ENCODE measurements at regions not wholly inside any gene's neighbourhood (a gene's known extent, or its start where the extent isn't known, plus 50 kb on each side); places are given as distances from the start of the nearest gene placed in this dataset.

- Histone ChIP-seq H3K9ac (ENCODE audit: low read depth in 1 of 2, low read length in 2 of 2) (no peak overlapping the region), H3K4me3 (ENCODE audit: low read depth in 1 of 2, low read length in 2 of 2) (no peak overlapping the region), H3K36me3 (ENCODE audit: control insufficient read depth in 1 of 2, insufficient read depth in 2 of 2, low read length in 2 of 2) (no peaks in the 10 kb centered on the region), H3K27me3 (ENCODE audit: control insufficient read depth in 1 of 2, insufficient read depth in 2 of 2, low read length in 2 of 2) (no peaks in the 10 kb centered on the region), H3K4me1 (ENCODE audit: control insufficient read depth in 1 of 2, insufficient read depth in 2 of 2, low read length in 2 of 2) (no peaks in the 10 kb centered on the region), H3K9me3 (ENCODE audit: control insufficient read depth in 1 of 2, low read length in 2 of 2) (peaks cover 16 to 26% of the 10 kb centered on the region in 2 donors), H3K27ac (ENCODE audit: low read depth, low read length) (no peak overlapping the region)
These were observed 988.5 kb downstream of the UQCRFS1 start for GRCh38 chr19:28224441-28224840.

DNA sequence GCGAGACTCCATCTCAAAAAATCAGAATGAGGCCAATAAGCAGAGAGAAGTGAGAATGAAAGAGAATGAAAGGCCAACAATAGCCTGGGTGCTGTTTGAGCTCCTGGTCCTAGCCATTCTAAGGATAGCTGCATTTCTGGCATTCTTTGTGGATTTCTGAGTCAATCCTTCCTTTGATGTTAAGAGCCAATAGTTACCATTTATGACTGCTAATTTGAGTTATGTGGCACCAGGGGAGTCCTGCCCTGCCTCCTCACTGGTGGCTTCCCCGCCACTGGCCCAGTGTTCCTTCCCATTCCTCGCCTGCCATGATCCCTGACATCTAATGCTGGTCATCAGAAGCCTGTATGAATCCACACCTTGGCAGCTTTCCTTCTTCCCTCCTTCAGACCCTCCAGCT lies 991.2 kb downstream of the UQCRFS1 start:
- Histone ChIP-seq H3K27me3 (ENCODE audit: control insufficient read depth in 1 of 2, insufficient read depth in 2 of 2, low read length in 2 of 2) (no peaks in the 10 kb centered on the region), H3K4me1 (ENCODE audit: control insufficient read depth in 1 of 2, insufficient read depth in 2 of 2, low read length in 2 of 2) (no peaks in the 10 kb centered on the region)

GRCh38 chr19:28218728-28219127 lies 994.2 kb downstream of the UQCRFS1 start:
- Histone ChIP-seq H3K4me3 (ENCODE audit: low read depth in 1 of 2, low read length in 2 of 2) (no peak overlapping the region), H3K27me3 (ENCODE audit: control insufficient read depth in 1 of 2, insufficient read depth in 2 of 2, low read length in 2 of 2) (no peaks in the 10 kb centered on the region), H3K9ac (ENCODE audit: low read depth in 1 of 2, low read length in 2 of 2) (no peak overlapping the region), H3K27ac (ENCODE audit: low read depth, low read length) (no peak overlapping the region), H3K4me1 (ENCODE audit: control insufficient read depth in 1 of 2, insufficient read depth in 2 of 2, low read length in 2 of 2) (no peaks in the 10 kb centered on the region), H3K9me3 (ENCODE audit: control insufficient read depth in 1 of 2, low read length in 2 of 2) (peaks cover 13 to 18% of the 10 kb centered on the region in 2 donors), H3K36me3 (ENCODE audit: control insufficient read depth in 1 of 2, insufficient read depth in 2 of 2, low read length in 2 of 2) (no peaks in the 10 kb centered on the region)

More for the DNA sequence above, 991.2 kb downstream of the UQCRFS1 start:
- H3K4me3 ChIP-seq (ENCODE audit: low read depth in 1 of 2, low read length in 2 of 2): no peak overlapping the region
- no peaks in the 10 kb centered on the region for H3K36me3 ChIP-seq (ENCODE audit: control insufficient read depth in 1 of 2, insufficient read depth in 2 of 2, low read length in 2 of 2)
- H3K27ac ChIP-seq (ENCODE audit: low read depth, low read length): no peak overlapping the region
- no peak overlapping the region for H3K9ac ChIP-seq (ENCODE audit: low read depth in 1 of 2, low read length in 2 of 2)
- peaks cover 16 to 25% of the 10 kb centered on the region in 2 donors for H3K9me3 ChIP-seq (ENCODE audit: control insufficient read depth in 1 of 2, low read length in 2 of 2)

- Histone ChIP-seq H3K9me3 (ENCODE audit: control insufficient read depth in 1 of 2, low read length in 2 of 2) (peaks cover 10 to 16% of the 10 kb centered on the region in 2 donors), H3K4me3 (ENCODE audit: low read depth in 1 of 2, low read length in 2 of 2) (no peak overlapping the region), H3K4me1 (ENCODE audit: control insufficient read depth in 1 of 2, insufficient read depth in 2 of 2, low read length in 2 of 2) (no peaks in the 10 kb centered on the region), H3K36me3 (ENCODE audit: control insufficient read depth in 1 of 2, insufficient read depth in 2 of 2, low read length in 2 of 2) (no peaks in the 10 kb centered on the region), H3K9ac (ENCODE audit: low read depth in 1 of 2, low read length in 2 of 2) (no peak overlapping the region), H3K27me3 (ENCODE audit: control insufficient read depth in 1 of 2, insufficient read depth in 2 of 2, low read length in 2 of 2) (no peaks in the 10 kb centered on the region), H3K27ac (ENCODE audit: low read depth, low read length) (no peak overlapping the region)
These were observed 995.9 kb downstream of the UQCRFS1 start for GRCh38 chr19:28217022-28217421.

DNA sequence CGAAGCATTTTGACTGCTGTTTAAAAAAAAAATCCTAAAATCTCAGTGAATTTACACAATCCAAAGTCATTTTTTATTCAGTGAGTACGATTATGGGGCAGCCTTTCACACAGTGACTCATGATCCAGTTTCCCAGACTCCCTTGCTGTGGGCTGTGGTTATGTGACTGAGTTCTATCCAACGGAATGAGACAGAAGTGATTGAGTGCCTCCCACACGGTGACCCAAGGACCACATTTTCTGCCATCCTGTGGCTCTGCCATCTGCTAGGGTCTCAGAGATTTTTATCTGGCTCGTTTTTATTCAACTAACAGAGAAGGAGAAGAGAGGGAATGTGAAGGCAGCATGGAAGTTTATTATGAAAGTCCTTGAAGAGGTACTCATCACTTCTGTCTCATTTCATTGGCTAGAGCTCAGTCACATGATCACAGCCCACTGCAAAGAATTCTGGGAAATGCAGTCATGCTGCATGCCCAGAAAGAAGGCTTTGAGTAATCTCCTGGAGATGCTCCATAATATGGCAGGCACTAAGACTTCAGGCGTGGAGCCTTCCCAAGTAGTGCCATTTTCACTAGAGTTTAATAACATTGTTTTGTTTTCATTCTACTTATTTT lies 999.4 kb downstream of the UQCRFS1 start:
- Histone ChIP-seq H3K4me1 (ENCODE audit: control insufficient read depth in 1 of 2, insufficient read depth in 2 of 2, low read length in 2 of 2) (no peaks in the 10 kb centered on the region), H3K27me3 (ENCODE audit: control insufficient read depth in 1 of 2, insufficient read depth in 2 of 2, low read length in 2 of 2) (no peaks in the 10 kb centered on the region), H3K27ac (ENCODE audit: low read depth, low read length) (no peak overlapping the region), H3K9ac (ENCODE audit: low read depth in 1 of 2, low read length in 2 of 2) (no peak overlapping the region), H3K4me3 (ENCODE audit: low read depth in 1 of 2, low read length in 2 of 2) (no peak overlapping the region), H3K36me3 (ENCODE audit: control insufficient read depth in 1 of 2, insufficient read depth in 2 of 2, low read length in 2 of 2) (no peaks in the 10 kb centered on the region), H3K9me3 (ENCODE audit: control insufficient read depth in 1 of 2, low read length in 2 of 2) (peaks cover under 1 to 13% of the 10 kb centered on the region in 2 donors)

DNA sequence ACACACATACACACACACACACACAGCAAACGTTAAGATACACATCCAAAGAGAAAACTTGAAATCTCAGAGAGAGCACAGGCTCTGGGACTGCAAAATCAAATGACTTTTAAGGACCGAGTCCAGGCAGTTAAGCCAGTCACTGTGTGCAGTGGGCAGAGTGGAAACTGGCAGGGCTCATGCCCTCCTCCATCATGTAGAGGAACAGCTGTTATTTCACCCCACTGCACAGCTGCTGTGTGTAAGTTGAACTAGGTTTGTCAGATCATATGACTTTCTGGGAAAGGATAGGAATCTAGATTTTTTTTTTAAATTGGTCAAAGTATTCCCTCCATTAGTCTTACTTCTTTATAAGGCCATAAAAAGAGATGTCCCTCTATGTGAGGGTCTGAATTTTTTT lies 1002.1 kb downstream of the UQCRFS1 start:
- H3K4me1 ChIP-seq (ENCODE audit: control insufficient read depth in 1 of 2, insufficient read depth in 2 of 2, low read length in 2 of 2): no peaks in the 10 kb centered on the region
- H3K9ac ChIP-seq (ENCODE audit: low read depth in 1 of 2, low read length in 2 of 2): no peak overlapping the region
- no peaks in the 10 kb centered on the region for H3K27me3 ChIP-seq (ENCODE audit: control insufficient read depth in 1 of 2, insufficient read depth in 2 of 2, low read length in 2 of 2)
- H3K36me3 ChIP-seq (ENCODE audit: control insufficient read depth in 1 of 2, insufficient read depth in 2 of 2, low read length in 2 of 2): no peaks in the 10 kb centered on the region
- no peak overlapping the region for H3K27ac ChIP-seq (ENCODE audit: low read depth, low read length)
- peaks cover 13 to 17% of the 10 kb centered on the region in 2 donors for H3K9me3 ChIP-seq (ENCODE audit: control insufficient read depth in 1 of 2, low read length in 2 of 2)
- H3K4me3 ChIP-seq (ENCODE audit: low read depth in 1 of 2, low read length in 2 of 2): no peak overlapping the region

- H3K9ac ChIP-seq (ENCODE audit: low read depth in 1 of 2, low read length in 2 of 2): no peak overlapping the region
- no peaks in the 10 kb centered on the region for H3K27me3 ChIP-seq (ENCODE audit: control insufficient read depth in 1 of 2, insufficient read depth in 2 of 2, low read length in 2 of 2)
- no peak overlapping the region for H3K4me3 ChIP-seq (ENCODE audit: low read depth in 1 of 2, low read length in 2 of 2)
- no peaks in the 10 kb centered on the region for H3K36me3 ChIP-seq (ENCODE audit: control insufficient read depth in 1 of 2, insufficient read depth in 2 of 2, low read length in 2 of 2)
- H3K9me3 ChIP-seq (ENCODE audit: control insufficient read depth in 1 of 2, low read length in 2 of 2): peaks cover 12 to 13% of the 10 kb centered on the region in 2 donors
- H3K4me1 ChIP-seq (ENCODE audit: control insufficient read depth in 1 of 2, insufficient read depth in 2 of 2, low read length in 2 of 2): no peaks in the 10 kb centered on the region
- no peak overlapping the region for H3K27ac ChIP-seq (ENCODE audit: low read depth, low read length)
These were observed 1004.2 kb downstream of the UQCRFS1 start for GRCh38 chr19:28208745-28209144.

GRCh38 chr19:28207244-28207643 lies 1005.7 kb downstream of the UQCRFS1 start:
- peaks cover 6 to 18% of the 10 kb centered on the region in 2 donors for H3K9me3 ChIP-seq (ENCODE audit: control insufficient read depth in 1 of 2, low read length in 2 of 2)
- H3K9ac ChIP-seq (ENCODE audit: low read depth in 1 of 2, low read length in 2 of 2): no peak overlapping the region
- H3K4me3 ChIP-seq (ENCODE audit: low read depth in 1 of 2, low read length in 2 of 2): no peak overlapping the region
- H3K27ac ChIP-seq (ENCODE audit: low read depth, low read length): no peak overlapping the region
- no peaks in the 10 kb centered on the region for H3K4me1 ChIP-seq (ENCODE audit: control insufficient read depth in 1 of 2, insufficient read depth in 2 of 2, low read length in 2 of 2)
- H3K36me3 ChIP-seq (ENCODE audit: control insufficient read depth in 1 of 2, insufficient read depth in 2 of 2, low read length in 2 of 2): no peaks in the 10 kb centered on the region
- no peaks in the 10 kb centered on the region for H3K27me3 ChIP-seq (ENCODE audit: control insufficient read depth in 1 of 2, insufficient read depth in 2 of 2, low read length in 2 of 2)

- no peaks in the 10 kb centered on the region for H3K4me1 ChIP-seq (ENCODE audit: control insufficient read depth in 1 of 2, insufficient read depth in 2 of 2, low read length in 2 of 2)
- no peak overlapping the region for H3K4me3 ChIP-seq (ENCODE audit: low read depth in 1 of 2, low read length in 2 of 2)
- H3K36me3 ChIP-seq (ENCODE audit: control insufficient read depth in 1 of 2, insufficient read depth in 2 of 2, low read length in 2 of 2): no peaks in the 10 kb centered on the region
- no peaks in the 10 kb centered on the region for H3K27me3 ChIP-seq (ENCODE audit: control insufficient read depth in 1 of 2, insufficient read depth in 2 of 2, low read length in 2 of 2)
- no peak overlapping the region for H3K27ac ChIP-seq (ENCODE audit: low read depth, low read length)
- peaks cover 16 to 29% of the 10 kb centered on the region in 2 donors for H3K9me3 ChIP-seq (ENCODE audit: control insufficient read depth in 1 of 2, low read length in 2 of 2)
- no peak overlapping the region for H3K9ac ChIP-seq (ENCODE audit: low read depth in 1 of 2, low read length in 2 of 2)
These were observed 1011.4 kb downstream of the UQCRFS1 start for GRCh38 chr19:28201462-28201943.

GRCh38 chr19:28199323-28199722 lies 1013.6 kb downstream of the UQCRFS1 start:
- Histone ChIP-seq H3K27me3 (ENCODE audit: control insufficient read depth in 1 of 2, insufficient read depth in 2 of 2, low read length in 2 of 2) (no peaks in the 10 kb centered on the region), H3K36me3 (ENCODE audit: control insufficient read depth in 1 of 2, insufficient read depth in 2 of 2, low read length in 2 of 2) (no peaks in the 10 kb centered on the region), H3K4me3 (ENCODE audit: low read depth in 1 of 2, low read length in 2 of 2) (no peak overlapping the region), H3K9ac (ENCODE audit: low read depth in 1 of 2, low read length in 2 of 2) (no peak overlapping the region), H3K4me1 (ENCODE audit: control insufficient read depth in 1 of 2, insufficient read depth in 2 of 2, low read length in 2 of 2) (no peaks in the 10 kb centered on the region), H3K9me3 (ENCODE audit: control insufficient read depth in 1 of 2, low read length in 2 of 2) (peaks cover 27 to 30% of the 10 kb centered on the region in 2 donors), H3K27ac (ENCODE audit: low read depth, low read length) (no peak overlapping the region)
